ENCODE measurements at regions not wholly inside any gene's neighbourhood (a gene's known extent, or its start where the extent isn't known, plus 50 kb on each side); places are given as distances from the start of the nearest gene placed in this dataset.
"Not testable (repeated sequence)": the region's sequence is repeated elsewhere in the genome, so short reads cannot be mapped to it uniquely, and the experiment has no call there.

GRCh38 chr6:85868685-85869084, 226.0 kb upstream of the SYNCRIP start:
- Histone ChIP-seq H3K27me3 (ENCODE audit: control insufficient read depth in 3 of 3, insufficient read depth in 3 of 3, low read length in 3 of 3) (no peaks in the 10 kb centered on the region), H3K36me3 (ENCODE audit: control insufficient read depth in 3 of 3, insufficient read depth in 3 of 3, low read length in 3 of 3) (no peaks in the 10 kb centered on the region), H3K4me3 (ENCODE audit: low read length in 3 of 3) (no peak overlapping the region), H3K9me3 (ENCODE audit: control insufficient read depth in 3 of 3, low read length in 3 of 3) (no peaks in the 10 kb centered on the region), H3K9ac (ENCODE audit: low read depth in 1 of 3, low read length in 3 of 3) (no peak overlapping the region), H3K4me1 (ENCODE audit: control insufficient read depth in 3 of 3, insufficient read depth in 3 of 3, low read length in 3 of 3) (peaks cover 14 to 21% (median 16%) of the 10 kb centered on the region in 3 donors), H3K27ac (ENCODE audit: low read depth, low read length) (no peak overlapping the region)

DNA sequence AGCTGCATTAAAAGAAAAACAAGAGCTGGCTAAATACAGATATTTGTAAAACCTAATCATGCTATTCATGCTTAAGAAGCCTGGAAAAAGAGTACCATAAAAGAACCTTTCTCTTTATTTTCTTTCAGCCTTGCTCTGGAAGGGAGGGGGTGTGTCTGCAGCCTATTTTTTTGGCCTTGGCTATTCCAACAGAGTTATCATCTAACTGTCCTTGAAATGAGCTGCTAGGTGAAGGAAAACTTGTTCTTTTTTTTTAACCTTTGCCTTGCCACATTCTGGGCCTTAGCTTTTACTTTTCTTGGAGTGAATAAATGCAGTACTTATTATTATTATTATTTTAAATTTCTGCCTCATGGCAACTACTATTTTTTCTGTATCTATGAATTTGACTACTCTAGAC, 224.9 kb upstream of the SYNCRIP start:
- no peak overlapping the region for H3K27ac ChIP-seq (ENCODE audit: low read depth, low read length)
- H3K4me1 ChIP-seq (ENCODE audit: control insufficient read depth in 3 of 3, insufficient read depth in 3 of 3, low read length in 3 of 3): peaks cover 14 to 21% (median 16%) of the 10 kb centered on the region in 3 donors

GRCh38 chr6:85866758-85867401, 224.2 kb upstream of the SYNCRIP start:
- Histone ChIP-seq H3K4me3 (ENCODE audit: low read length in 3 of 3) (peak overlapping the region in 2 of 3 donors; percentile 70 to 72), H3K9ac (ENCODE audit: low read depth in 1 of 3, low read length in 3 of 3) (peak overlapping the region; percentile 27 to 75 (median 70)), H3K27ac (ENCODE audit: low read depth, low read length) (no peak overlapping the region), H3K36me3 (ENCODE audit: control insufficient read depth in 3 of 3, insufficient read depth in 3 of 3, low read length in 3 of 3) (no peaks in the 10 kb centered on the region), H3K4me1 (ENCODE audit: control insufficient read depth in 3 of 3, insufficient read depth in 3 of 3, low read length in 3 of 3) (peaks cover 14 to 21% (median 16%) of the 10 kb centered on the region in 3 donors), H3K9me3 (ENCODE audit: control insufficient read depth in 3 of 3, low read length in 3 of 3) (no peaks in the 10 kb centered on the region), H3K27me3 (ENCODE audit: control insufficient read depth in 3 of 3, insufficient read depth in 3 of 3, low read length in 3 of 3) (no peaks in the 10 kb centered on the region)

More for the DNA sequence above, 224.9 kb upstream of the SYNCRIP start:
- no peaks in the 10 kb centered on the region for H3K27me3 ChIP-seq (ENCODE audit: control insufficient read depth in 3 of 3, insufficient read depth in 3 of 3, low read length in 3 of 3)
- no peak overlapping the region for H3K4me3 ChIP-seq (ENCODE audit: low read length in 3 of 3)
- H3K9ac ChIP-seq (ENCODE audit: low read depth in 1 of 3, low read length in 3 of 3): no peak overlapping the region
- H3K9me3 ChIP-seq (ENCODE audit: control insufficient read depth in 3 of 3, low read length in 3 of 3): no peaks in the 10 kb centered on the region
- H3K36me3 ChIP-seq (ENCODE audit: control insufficient read depth in 3 of 3, insufficient read depth in 3 of 3, low read length in 3 of 3): no peaks in the 10 kb centered on the region

DNA sequence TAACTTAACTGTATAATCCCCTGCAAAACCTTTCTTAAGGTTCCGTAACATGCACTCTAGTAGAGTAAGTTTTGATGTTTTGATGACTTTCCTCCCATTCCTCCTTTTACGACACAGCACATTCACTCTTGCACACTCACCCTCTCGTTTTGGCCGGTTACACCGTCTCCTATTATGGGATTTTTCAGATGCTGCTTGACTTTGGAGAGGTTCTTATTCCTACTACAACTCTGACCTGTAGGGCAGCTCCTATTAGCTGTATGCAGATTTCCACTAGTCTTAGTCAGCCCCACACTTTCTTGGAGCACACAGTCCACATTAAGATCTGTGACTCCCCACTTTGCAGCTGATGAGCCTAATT, 223.7 kb upstream of the SYNCRIP start:
- H3K36me3 ChIP-seq (ENCODE audit: control insufficient read depth in 3 of 3, insufficient read depth in 3 of 3, low read length in 3 of 3): no peaks in the 10 kb centered on the region
- no peak overlapping the region for H3K27ac ChIP-seq (ENCODE audit: low read depth, low read length)
- H3K9me3 ChIP-seq (ENCODE audit: control insufficient read depth in 3 of 3, low read length in 3 of 3): no peaks in the 10 kb centered on the region
- H3K4me3 ChIP-seq (ENCODE audit: low read length in 3 of 3): peak overlapping the region; percentile 70 to 72 (median 70)
- peak overlapping the region; percentile 27 to 75 (median 70) for H3K9ac ChIP-seq (ENCODE audit: low read depth in 1 of 3, low read length in 3 of 3)
- peaks cover 14 to 21% (median 16%) of the 10 kb centered on the region in 3 donors for H3K4me1 ChIP-seq (ENCODE audit: control insufficient read depth in 3 of 3, insufficient read depth in 3 of 3, low read length in 3 of 3)
- no peaks in the 10 kb centered on the region for H3K27me3 ChIP-seq (ENCODE audit: control insufficient read depth in 3 of 3, insufficient read depth in 3 of 3, low read length in 3 of 3)

GRCh38 chr6:85865420-85866369, 223.0 kb upstream of the SYNCRIP start:
- H3K4me1 ChIP-seq (ENCODE audit: control insufficient read depth in 3 of 3, insufficient read depth in 3 of 3, low read length in 3 of 3): peaks cover 14 to 21% (median 16%) of the 10 kb centered on the region in 3 donors
- H3K36me3 ChIP-seq (ENCODE audit: control insufficient read depth in 3 of 3, insufficient read depth in 3 of 3, low read length in 3 of 3): no peaks in the 10 kb centered on the region
- no peak overlapping the region for H3K27ac ChIP-seq (ENCODE audit: low read depth, low read length)
- H3K9me3 ChIP-seq (ENCODE audit: control insufficient read depth in 3 of 3, low read length in 3 of 3): no peaks in the 10 kb centered on the region
- peak overlapping the region; percentile 52 to 75 (median 70) for H3K9ac ChIP-seq (ENCODE audit: low read depth in 1 of 3, low read length in 3 of 3)
- H3K4me3 ChIP-seq (ENCODE audit: low read length in 3 of 3): peak overlapping the region; percentile 70 to 72 (median 70)
- H3K27me3 ChIP-seq (ENCODE audit: control insufficient read depth in 3 of 3, insufficient read depth in 3 of 3, low read length in 3 of 3): no peaks in the 10 kb centered on the region

DNA sequence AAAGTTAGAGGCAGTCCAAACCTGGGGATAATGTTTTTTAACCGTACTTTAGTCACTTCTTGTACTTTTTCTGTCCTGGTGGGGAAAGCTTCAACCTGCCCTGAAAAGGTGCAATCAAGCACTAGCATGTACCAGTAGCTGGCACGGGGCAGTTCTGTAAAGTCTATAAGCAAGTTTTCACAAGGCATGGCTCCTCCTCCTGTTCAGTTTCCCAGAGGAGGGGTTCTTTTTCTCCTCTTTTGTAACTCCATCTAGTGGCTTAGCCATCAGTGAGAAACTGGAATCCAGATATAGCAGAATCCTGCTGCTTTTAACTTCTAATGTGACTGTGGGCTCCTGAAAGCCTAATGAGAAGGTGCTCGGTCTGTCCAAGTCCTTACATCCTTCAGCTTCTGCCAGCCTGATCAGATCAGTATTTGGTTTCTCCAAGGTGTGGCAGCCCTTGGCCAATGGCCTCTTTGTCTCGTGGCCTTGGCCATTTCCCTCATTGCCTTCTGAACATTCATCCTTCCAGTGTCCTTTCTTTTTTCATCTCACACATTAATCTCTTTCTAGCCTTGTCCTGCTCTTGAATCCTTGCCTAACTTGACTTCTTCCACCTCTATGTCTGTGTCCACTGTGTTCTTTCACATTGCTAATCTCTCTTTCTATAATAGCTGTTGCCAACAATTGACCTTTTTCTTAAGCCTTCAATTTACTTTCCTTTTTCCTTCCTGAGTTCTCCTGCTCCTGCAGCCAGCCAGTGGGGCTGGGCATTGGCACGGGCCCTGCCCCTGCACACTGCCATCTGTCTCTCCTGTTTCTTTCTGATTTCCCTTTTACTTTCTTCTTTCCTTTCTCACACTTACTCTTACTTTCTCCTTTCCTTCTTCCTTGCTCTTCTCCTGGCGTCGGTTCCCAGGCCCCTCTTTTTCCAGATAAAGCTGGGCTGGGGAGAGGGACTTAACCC, 222.0 kb upstream of the SYNCRIP start:
- Histone ChIP-seq H3K9me3 (ENCODE audit: control insufficient read depth in 3 of 3, low read length in 3 of 3) (no peaks in the 10 kb centered on the region), H3K4me1 (ENCODE audit: control insufficient read depth in 3 of 3, insufficient read depth in 3 of 3, low read length in 3 of 3) (peaks cover 14 to 21% (median 16%) of the 10 kb centered on the region in 3 donors), H3K4me3 (ENCODE audit: low read length in 3 of 3) (peak overlapping the region; percentile 70 to 72 (median 70)), H3K27ac (ENCODE audit: low read depth, low read length) (no peak overlapping the region), H3K27me3 (ENCODE audit: control insufficient read depth in 3 of 3, insufficient read depth in 3 of 3, low read length in 3 of 3) (no peaks in the 10 kb centered on the region), H3K9ac (ENCODE audit: low read depth in 1 of 3, low read length in 3 of 3) (peak overlapping the region in 2 of 3 donors; percentile 70 to 75), H3K36me3 (ENCODE audit: control insufficient read depth in 3 of 3, insufficient read depth in 3 of 3, low read length in 3 of 3) (no peaks in the 10 kb centered on the region)

DNA sequence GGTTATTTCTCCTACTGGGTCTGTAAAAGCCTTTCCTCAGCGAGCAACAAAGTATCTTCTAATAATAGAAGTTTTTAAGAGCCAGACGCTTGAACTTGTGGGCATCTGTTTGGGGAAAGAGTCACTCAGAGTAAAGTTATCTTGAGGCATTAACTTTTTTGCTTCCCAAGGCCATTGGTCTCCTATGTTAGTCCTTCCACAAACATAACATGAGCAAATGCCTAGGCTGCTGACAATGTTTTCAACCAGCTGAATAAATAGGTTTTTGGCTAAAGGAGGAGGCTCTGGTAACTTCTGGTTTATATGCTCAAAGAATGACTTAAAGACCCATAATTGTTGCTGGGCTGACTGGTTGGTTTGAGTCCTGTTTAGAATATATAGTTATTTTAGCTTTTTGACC, 213.5 kb upstream of the SYNCRIP start:
- no peak overlapping the region for H3K4me3 ChIP-seq (ENCODE audit: low read length in 3 of 3)
- H3K9ac ChIP-seq (ENCODE audit: low read depth in 1 of 3, low read length in 3 of 3): no peak overlapping the region
- H3K27me3 ChIP-seq (ENCODE audit: control insufficient read depth in 3 of 3, insufficient read depth in 3 of 3, low read length in 3 of 3): no peaks in the 10 kb centered on the region
- H3K9me3 ChIP-seq (ENCODE audit: control insufficient read depth in 3 of 3, low read length in 3 of 3): no peaks in the 10 kb centered on the region
- no peak overlapping the region for H3K27ac ChIP-seq (ENCODE audit: low read depth, low read length)
- no peaks in the 10 kb centered on the region for H3K4me1 ChIP-seq (ENCODE audit: control insufficient read depth in 3 of 3, insufficient read depth in 3 of 3, low read length in 3 of 3)
- no peaks in the 10 kb centered on the region for H3K36me3 ChIP-seq (ENCODE audit: control insufficient read depth in 3 of 3, insufficient read depth in 3 of 3, low read length in 3 of 3)

GRCh38 chr6:85838351-85839119, 195.8 kb upstream of the SYNCRIP start:
- not testable (repeated sequence) for H3K36me3 ChIP-seq (ENCODE audit: control insufficient read depth in 3 of 3, insufficient read depth in 3 of 3, low read length in 3 of 3); H3K9ac ChIP-seq (ENCODE audit: low read depth in 1 of 3, low read length in 3 of 3); H3K27me3 ChIP-seq (ENCODE audit: control insufficient read depth in 3 of 3, insufficient read depth in 3 of 3, low read length in 3 of 3); H3K9me3 ChIP-seq (ENCODE audit: control insufficient read depth in 3 of 3, low read length in 3 of 3); H3K4me3 ChIP-seq (ENCODE audit: low read length in 3 of 3); H3K27ac ChIP-seq (ENCODE audit: low read depth, low read length); H3K4me1 ChIP-seq (ENCODE audit: control insufficient read depth in 3 of 3, insufficient read depth in 3 of 3, low read length in 3 of 3)

DNA sequence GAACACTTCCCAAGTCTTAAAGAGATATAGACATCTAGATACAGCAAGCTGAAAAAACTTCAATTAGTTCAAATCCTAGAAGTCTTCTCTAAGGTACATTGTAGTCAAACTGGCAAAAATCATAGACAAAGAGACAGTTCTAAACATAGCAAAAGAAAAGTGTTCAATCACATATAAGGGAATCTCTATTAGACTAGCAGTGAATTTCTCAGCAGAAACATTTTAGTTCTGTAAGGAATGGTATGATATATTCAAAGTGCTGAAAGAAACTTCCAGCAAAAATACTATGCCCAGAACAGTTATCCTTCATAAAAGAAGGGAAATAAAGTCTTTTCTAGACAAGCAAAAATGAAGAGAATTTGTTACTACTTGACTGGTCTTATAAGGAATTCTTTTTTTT, 186.3 kb upstream of the SYNCRIP start:
- H3K9ac ChIP-seq (ENCODE audit: low read depth in 1 of 3, low read length in 3 of 3): no peak overlapping the region
- no peaks in the 10 kb centered on the region for H3K27me3 ChIP-seq (ENCODE audit: control insufficient read depth in 3 of 3, insufficient read depth in 3 of 3, low read length in 3 of 3)
- peaks cover 0 to 8% (median 3%) of the 10 kb centered on the region in 3 donors for H3K9me3 ChIP-seq (ENCODE audit: control insufficient read depth in 3 of 3, low read length in 3 of 3)
- no peaks in the 10 kb centered on the region for H3K36me3 ChIP-seq (ENCODE audit: control insufficient read depth in 3 of 3, insufficient read depth in 3 of 3, low read length in 3 of 3)
- H3K4me1 ChIP-seq (ENCODE audit: control insufficient read depth in 3 of 3, insufficient read depth in 3 of 3, low read length in 3 of 3): no peaks in the 10 kb centered on the region
- no peak overlapping the region for H3K4me3 ChIP-seq (ENCODE audit: low read length in 3 of 3)
- H3K27ac ChIP-seq (ENCODE audit: low read depth, low read length): no peak overlapping the region
